Stomach (tissue), 4 donors: ENCODE measurements at regions not wholly inside any gene's neighbourhood (a gene's known extent, or its start where the extent isn't known, plus 50 kb on each side); places are given as distances from the start of the nearest gene placed in this dataset.

ENCODE experiments used
- CTCF ChIP-seq, 7 experiments: fragments of 450-650 bp in 4 of 7; fragments of 200-600 bp in 3 of 7; sonication (generic) in 3 of 7; IDR thresholded peaks; one replicate each; pipeline ENCODE4 v1.5.1; 2016 to 2019; ENCODE audit warnings: antibody characterized with exemption in 7 of 7, control low read depth in 2 of 7, mild to moderate bottlenecking in 1 of 7
- EP300 ChIP-seq: sonication (generic); formaldehyde crosslinking; IDR thresholded peaks from one replicate; pipeline ENCODE4 v1.6.1; 2017; ENCODE audit warnings: antibody characterized with exemption
- POLR2A ChIP-seq, 4 donors: fragments of 450-650 bp; IDR thresholded peaks; one replicate each; pipeline ENCODE4 v1.6.1; 2016; ENCODE audit warnings: antibody characterized with exemption in 4 of 4, control low read depth in 2 of 4, mild to moderate bottlenecking in 1 of 4, moderate library complexity in 1 of 4
- POLR2AphosphoS5 ChIP-seq, 3 donors: sonication (generic); formaldehyde crosslinking; IDR thresholded peaks; one replicate each; pipeline ENCODE4 v1.6.1; 2016; ENCODE audit warnings: antibody characterized with exemption in 3 of 3

- TF ChIP-seq POLR2AphosphoS5 (IDR thresholded peaks at IDR 0.05) (no peak), POLR2A (IDR thresholded peaks at IDR 0.05) (no peak), CTCF (IDR thresholded peaks at IDR 0.05) (no peak), EP300 (no peak)
Measured at GRCh38 chr4:57444671-57445070, 334.5 kb upstream of the IGFBP7 start.
